Body of pancreas (tissue), 4 donors: ENCODE measurements at regions not wholly inside any gene's neighbourhood (a gene's known extent, or its start where the extent isn't known, plus 50 kb on each side); places are given as distances from the start of the nearest gene placed in this dataset.

Experiments
- ATAC-seq: fragments of 150-250 bp; one replicate; pipeline ENCODE4 v1.9.1; 2016
- DNase-seq, 4 donors: peaks; one replicate each; pipeline ENCODE4 v3.0.0-alpha.2; 2019
- H3K27ac ChIP-seq, 4 donors: fragments of 200-600 bp; sonication (generic); 1 replicate in 3 of 4; 2 replicates in 1 of 4; pipeline versions ENCODE4 v1.5.1 to v1.6.1; 2016 to 2019; ENCODE audit warnings: mild to moderate bottlenecking in 1 of 4, mixed read lengths in 1 of 4, moderate library complexity in 1 of 4
- H3K27me3 ChIP-seq, 2 donors: fragments of 200-600 bp; sonication (generic); one replicate each; pipeline ENCODE4 v1.6.0; 2016; ENCODE audit warnings: mild to moderate bottlenecking in 1 of 2
- H3K36me3 ChIP-seq, 2 donors: fragments of 200-600 bp; sonication (generic); replicated peaks in 1 of 2; 2 replicates each; pipeline ENCODE4 v1.5.1; 2016; ENCODE audit warnings: low read depth in 2 of 2; ENCODE audit not compliant: insufficient read depth in 1 of 2
- H3K4me1 ChIP-seq: fragments of 200-600 bp; sonication (generic); one replicate; pipeline ENCODE4 v1.6.0; 2016
- H3K4me3 ChIP-seq, 2 donors: fragments of 200-600 bp; sonication (generic); 1 replicate in 1 of 2; 2 replicates in 1 of 2; pipeline ENCODE4 v1.5.1; 2016 to 2019
- H3K9me3 ChIP-seq, 3 donors: fragments of 200-600 bp; sonication (generic); 1 replicate in 2 of 3; 2 replicates in 1 of 3; pipeline ENCODE4 v1.5.1; 2016
- POLR2A ChIP-seq, 3 donors: fragments of 450-650 bp; IDR thresholded peaks; one replicate each; pipeline ENCODE4 v1.6.1; 2016; ENCODE audit warnings: antibody characterized with exemption in 3 of 3, mild to moderate bottlenecking in 2 of 3
- WGBS, 2 donors: methylation state at CpG; one replicate each; pipeline ENCODE4 v1.1.5; 2017; 5-methylcytosine and 5-hydroxymethylcytosine counted together
- intact Hi-C: fragments of 100-400 bp; cut with DNase I; formaldehyde crosslinking; loops from one replicate; pipeline ENCODE4 v1.15.1; 2023
- TF ChIP-seq, protein P1 (sequence below), 7 experiments: fragments of 450-650 bp in 4 of 7; fragments of 200-600 bp in 3 of 7; sonication (generic) in 3 of 7; IDR thresholded peaks; one replicate each; pipeline ENCODE4 v1.5.1; 2016 to 2019; ENCODE audit warnings: antibody characterized with exemption in 7 of 7

- H3K27me3 ChIP-seq = no peaks in the 10 kb centered on the region
- TF ChIP-seq, protein P1, sequence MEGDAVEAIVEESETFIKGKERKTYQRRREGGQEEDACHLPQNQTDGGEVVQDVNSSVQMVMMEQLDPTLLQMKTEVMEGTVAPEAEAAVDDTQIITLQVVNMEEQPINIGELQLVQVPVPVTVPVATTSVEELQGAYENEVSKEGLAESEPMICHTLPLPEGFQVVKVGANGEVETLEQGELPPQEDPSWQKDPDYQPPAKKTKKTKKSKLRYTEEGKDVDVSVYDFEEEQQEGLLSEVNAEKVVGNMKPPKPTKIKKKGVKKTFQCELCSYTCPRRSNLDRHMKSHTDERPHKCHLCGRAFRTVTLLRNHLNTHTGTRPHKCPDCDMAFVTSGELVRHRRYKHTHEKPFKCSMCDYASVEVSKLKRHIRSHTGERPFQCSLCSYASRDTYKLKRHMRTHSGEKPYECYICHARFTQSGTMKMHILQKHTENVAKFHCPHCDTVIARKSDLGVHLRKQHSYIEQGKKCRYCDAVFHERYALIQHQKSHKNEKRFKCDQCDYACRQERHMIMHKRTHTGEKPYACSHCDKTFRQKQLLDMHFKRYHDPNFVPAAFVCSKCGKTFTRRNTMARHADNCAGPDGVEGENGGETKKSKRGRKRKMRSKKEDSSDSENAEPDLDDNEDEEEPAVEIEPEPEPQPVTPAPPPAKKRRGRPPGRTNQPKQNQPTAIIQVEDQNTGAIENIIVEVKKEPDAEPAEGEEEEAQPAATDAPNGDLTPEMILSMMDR (IDR thresholded peaks at IDR 0.05) = no peak
- TF ChIP-seq POLR2A (IDR thresholded peaks at IDR 0.05) = no peak
- H3K36me3 ChIP-seq = no peaks in the 10 kb centered on the region
- intact Hi-C loops = no loop called here
- DNase-seq = no peak
- H3K27ac ChIP-seq = no peak overlapping the region
- WGBS, 2 donors = 42 to 56% methylated on average over 1 of the region's 1 CpG
- peaks cover 0 to 12% (median 0%) of the 10 kb centered on the region in 3 donors for H3K9me3 ChIP-seq
- no peak overlapping the region for H3K4me3 ChIP-seq
- no peaks in the 10 kb centered on the region for H3K4me1 ChIP-seq
- ATAC-seq = no peak
Observed at GRCh38 chr5:93174930-93175329, 406.1 kb downstream of the NR2F1-AS1 start.

DNA sequence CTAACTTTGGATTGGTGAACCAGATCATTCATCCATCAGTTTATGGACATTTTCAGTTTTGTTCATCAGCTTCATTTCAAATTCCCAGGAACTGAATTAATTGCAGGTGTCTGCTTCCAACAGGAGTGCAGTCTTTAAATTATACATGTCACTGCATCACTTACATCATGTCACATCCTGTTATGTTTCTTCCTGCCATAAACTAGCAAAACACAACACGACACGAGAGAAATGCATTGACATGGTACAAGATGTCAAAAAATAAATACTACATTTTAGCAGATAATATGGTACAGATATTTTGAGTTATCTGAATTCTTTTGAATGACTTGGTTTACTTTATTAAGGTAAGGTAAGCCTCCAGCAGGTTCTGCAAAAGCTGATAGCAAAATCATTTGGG is 415.5 kb downstream of the NR2F1-AS1 start:
- WGBS, 2 donors = 59 to 72% methylated on average over 2 of the region's 2 CpGs
- TF ChIP-seq, protein P1 (IDR thresholded peaks at IDR 0.05) = no peak
- Histone ChIP-seq H3K4me3 (no peak overlapping the region), H3K9me3 (no peaks in the 10 kb centered on the region), H3K4me1 (peaks cover 4% of the 10 kb centered on the region), H3K27me3 (no peaks in the 10 kb centered on the region), H3K36me3 (no peaks in the 10 kb centered on the region), H3K27ac (no peak overlapping the region)
- ATAC-seq (no peak), DNase-seq (no peak)
- intact Hi-C loops = no loop called here

- DNase-seq = peak in 2 of 4 donors; percentile 13 to 25
- TF ChIP-seq POLR2A (IDR thresholded peaks at IDR 0.05) = no peak
- TF ChIP-seq, protein P1 (IDR thresholded peaks at IDR 0.05) = no peak
- WGBS, 2 donors = 48 to 55% methylated on average over 2 of the region's 2 CpGs
- no peak overlapping the region for H3K27ac ChIP-seq
- H3K36me3 ChIP-seq = no peaks in the 10 kb centered on the region
- no peak overlapping the region for H3K4me3 ChIP-seq
- peaks cover 4% of the 10 kb centered on the region for H3K4me1 ChIP-seq
- no peak for ATAC-seq
- H3K27me3 ChIP-seq = no peaks in the 10 kb centered on the region
- no peaks in the 10 kb centered on the region for H3K9me3 ChIP-seq
- intact Hi-C loops = no loop called here
Observed at GRCh38 chr5:93164690-93165089, 416.3 kb downstream of the NR2F1-AS1 start.

GRCh38 chr5:93163010-93163663 is 417.9 kb downstream of the NR2F1-AS1 start:
- H3K27me3 ChIP-seq = no peaks in the 10 kb centered on the region
- H3K4me1 ChIP-seq = peaks cover 4% of the 10 kb centered on the region
- TF ChIP-seq POLR2A (IDR thresholded peaks at IDR 0.05) = no peak
- TF ChIP-seq, protein P1 (IDR thresholded peaks at IDR 0.05) = no peak
- H3K36me3 ChIP-seq = no peaks in the 10 kb centered on the region
- no peak for DNase-seq
- H3K27ac ChIP-seq = peak overlapping the region in 1 of 4 donors; percentile 1
- no peaks in the 10 kb centered on the region for H3K9me3 ChIP-seq
- intact Hi-C loops = no loop called here
- no peak overlapping the region for H3K4me3 ChIP-seq
- no peak for ATAC-seq
